Right renal pelvis (tissue), 4 donors: ENCODE measurements at regions not wholly inside any gene's neighbourhood (a gene's known extent, or its start where the extent isn't known, plus 50 kb on each side); places are given as distances from the start of the nearest gene placed in this dataset.
"Not testable (repeated sequence)": the region's sequence is repeated elsewhere in the genome, so short reads cannot be mapped to it uniquely, and the experiment has no call there.

Experiments used
- DNase-seq, 4 donors: peaks; one replicate each; pipeline ENCODE4 v3.0.0-alpha.2; 2013; ENCODE audit warnings: low read depth in 4 of 4, low spot score in 3 of 4, missing footprints in 1 of 4

DNA sequence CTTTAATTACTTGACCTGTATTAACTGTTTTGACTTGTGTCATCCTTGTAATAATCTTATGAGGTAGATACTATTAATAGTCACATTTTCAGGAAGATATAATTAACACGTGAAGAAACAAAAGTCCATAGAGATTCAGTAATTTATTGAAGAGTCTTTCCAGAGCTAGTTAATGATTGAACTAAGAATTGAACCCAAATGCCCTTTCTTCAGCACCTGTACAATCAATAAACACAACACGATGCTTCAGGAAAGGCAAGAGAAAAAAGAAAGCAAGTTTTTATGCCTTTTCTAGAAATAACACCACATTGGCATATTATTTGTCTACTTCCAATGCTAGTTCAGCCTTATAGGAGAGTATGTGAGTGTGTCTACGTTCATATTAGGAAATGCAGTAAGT, 399.6 kb downstream of the NAF1 start:
- DNase-seq = no peak

DNA sequence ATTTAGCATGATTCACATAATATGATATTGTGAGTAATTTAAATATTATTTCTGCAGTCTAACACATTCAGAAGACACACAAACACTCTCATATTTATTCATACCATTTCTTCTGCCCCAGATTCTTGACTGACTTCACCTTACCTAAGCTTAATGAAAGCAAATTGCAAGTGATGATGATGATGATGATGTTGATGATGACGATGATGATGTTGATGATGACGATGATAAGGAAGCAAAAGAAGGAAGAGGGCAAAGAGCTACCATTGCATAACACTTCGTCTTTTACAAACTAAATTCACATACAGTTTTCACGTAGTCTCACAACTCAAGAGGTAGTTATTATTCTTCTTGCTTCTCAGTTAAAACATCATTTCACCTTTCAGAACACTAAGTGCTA, 404.7 kb downstream of the NAF1 start:
- no peak for DNase-seq

GRCh38 chr4:162740228-162740627, 426.5 kb downstream of the NAF1 start:
- not testable (repeated sequence) for DNase-seq

GRCh38 chr4:162739596-162739995, 427.1 kb downstream of the NAF1 start:
- DNase-seq = not testable (repeated sequence)

DNA sequence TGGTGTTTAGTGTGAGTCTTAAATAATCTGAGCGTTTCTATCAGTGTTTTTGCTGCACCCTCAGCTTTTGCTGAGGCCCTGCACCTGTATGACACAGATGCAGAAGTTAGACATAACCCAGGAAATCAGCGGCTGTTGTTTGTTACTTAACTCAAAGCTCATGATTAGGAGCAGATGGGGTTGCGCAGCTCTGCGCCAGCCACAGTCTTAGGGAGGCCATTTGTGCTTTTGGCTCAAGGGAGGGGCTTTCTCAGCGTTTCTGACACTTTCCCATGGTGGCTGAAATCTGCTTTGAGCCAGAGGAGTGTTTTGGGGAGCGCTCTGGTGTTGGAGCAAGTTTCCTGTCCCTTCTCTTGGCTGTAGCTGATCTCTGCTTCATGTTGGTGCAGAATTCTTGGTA, 433.8 kb downstream of the NAF1 start:
- DNase-seq = no peak

DNA sequence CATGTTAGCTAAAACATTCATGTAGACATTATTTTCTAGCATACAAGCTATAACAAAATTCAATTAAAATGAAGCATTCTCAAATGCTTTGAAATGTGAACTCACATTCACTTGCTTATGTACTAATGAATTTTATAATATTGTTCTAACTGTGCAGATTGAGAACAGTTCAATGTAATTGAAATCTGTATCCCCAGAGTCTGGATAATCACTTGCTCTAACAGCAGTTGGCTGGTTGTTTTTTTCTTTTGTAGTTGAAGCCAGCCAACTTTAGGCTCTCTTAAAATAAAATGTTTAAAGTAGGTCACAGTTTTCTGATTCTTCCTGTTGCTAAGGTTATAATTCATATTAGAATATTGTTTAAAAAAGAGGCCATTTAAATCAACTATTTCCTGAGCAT, 438.9 kb downstream of the NAF1 start:
- no peak for DNase-seq

DNA sequence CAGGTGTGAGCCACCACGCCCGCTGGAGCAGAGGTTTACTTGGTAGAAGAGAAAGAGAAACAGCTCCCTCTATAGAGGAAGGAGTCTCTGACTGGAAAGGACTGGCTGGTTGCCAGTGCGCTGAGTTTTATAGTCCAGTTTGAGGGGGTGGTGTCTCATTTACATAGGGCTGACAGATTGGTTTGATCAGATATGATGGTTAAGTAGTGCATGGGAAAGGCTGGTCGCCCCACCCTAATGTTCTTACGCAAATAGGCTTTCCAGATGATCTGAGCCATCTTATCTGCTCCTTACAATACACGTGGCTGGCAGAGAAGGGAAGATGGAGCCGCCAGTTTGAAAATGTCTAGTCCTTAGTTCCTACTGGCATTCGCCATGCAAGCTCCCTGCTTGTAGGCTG, 439.5 kb downstream of the NAF1 start:
- DNase-seq = no peak

DNA sequence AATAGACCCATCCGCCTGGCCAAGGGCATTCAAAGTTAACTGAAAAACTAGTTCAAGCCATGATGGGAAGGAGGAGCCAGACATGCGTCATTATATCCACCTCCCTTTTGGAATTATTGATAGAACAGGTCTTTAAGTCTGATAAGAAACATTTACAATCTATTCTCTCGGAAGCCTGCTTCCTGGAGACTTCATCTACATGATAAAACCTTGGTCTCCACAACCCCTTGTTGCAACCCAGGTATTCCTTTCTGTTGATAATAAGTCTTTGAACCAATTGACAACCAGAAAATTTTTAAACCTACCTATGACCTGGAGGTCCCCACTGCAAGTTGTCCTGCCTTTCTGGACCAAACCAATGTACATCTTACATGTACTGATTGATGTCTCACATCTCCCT, 451.3 kb downstream of the NAF1 start:
- no peak for DNase-seq

DNA sequence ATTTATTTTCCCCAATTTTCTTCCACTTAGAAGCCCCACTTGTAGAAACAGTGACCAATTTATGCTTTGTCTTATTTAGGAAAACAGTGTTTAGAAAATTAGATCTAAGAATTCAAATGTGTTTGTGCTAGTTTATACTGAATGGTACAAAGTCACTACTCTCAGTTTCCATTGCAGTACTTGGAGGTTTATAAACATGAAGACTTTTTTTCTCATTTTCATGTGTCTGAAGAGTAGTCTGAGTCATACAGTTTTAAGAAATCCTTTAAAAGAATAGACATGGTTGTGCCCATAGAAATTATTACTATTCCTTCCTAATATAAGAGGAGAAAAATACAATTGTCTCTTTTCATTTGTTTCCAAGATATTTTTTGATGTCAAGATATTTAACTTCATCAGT, 458.7 kb downstream of the NAF1 start:
- no peak for DNase-seq

DNA sequence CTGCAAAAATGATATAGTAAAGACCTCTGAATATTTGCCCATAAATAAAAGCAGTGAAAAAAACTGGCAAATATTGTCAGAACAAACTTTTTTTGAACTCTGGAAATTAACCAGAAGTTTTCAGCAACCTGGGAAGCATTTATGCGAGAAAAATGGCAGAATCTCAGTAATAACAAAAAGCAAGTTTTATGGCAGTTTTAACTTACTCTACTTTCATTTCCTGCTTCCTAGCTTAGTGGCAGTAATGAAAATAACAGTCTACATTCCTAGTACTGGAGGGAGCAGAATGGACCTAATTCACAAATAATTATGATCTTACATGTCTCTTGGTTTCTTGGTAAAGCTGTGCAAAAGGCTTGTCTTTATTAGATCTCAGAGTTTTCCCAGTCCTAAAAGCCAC, 460.1 kb downstream of the NAF1 start:
- no peak for DNase-seq

GRCh38 chr4:162706051-162706450, 460.6 kb downstream of the NAF1 start:
- no peak for DNase-seq

DNA sequence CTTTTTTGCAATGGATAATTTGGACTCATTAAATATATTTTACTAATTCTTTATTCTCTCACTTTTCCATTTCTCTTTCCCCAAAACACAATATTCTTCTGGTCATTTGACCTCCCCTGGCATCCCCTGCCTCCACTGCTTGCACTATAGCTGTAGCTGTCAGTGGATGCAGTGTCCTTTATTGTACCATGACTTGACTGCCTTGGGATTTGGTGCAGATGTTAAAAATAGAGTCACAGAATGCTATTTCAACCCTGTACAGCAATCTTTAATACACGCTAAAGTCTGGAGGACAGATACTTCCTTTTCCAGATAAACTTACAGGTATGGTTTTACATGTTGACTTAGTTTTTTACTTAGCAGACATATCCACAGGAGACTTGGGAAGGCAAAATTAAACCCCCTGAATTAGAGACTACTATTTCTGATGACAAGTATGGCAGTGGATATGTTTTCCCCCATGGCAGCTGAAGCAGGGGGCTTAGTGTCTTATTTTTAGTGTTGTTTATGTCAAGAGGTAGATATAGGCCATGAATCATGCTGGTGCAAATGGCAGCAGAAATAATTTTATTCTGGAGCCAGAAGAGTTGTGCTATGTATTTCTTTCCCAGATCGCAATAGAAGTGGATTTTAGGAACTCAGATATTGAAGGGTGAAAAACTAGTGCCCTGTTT, 461.4 kb downstream of the NAF1 start:
- DNase-seq = no peak

DNA sequence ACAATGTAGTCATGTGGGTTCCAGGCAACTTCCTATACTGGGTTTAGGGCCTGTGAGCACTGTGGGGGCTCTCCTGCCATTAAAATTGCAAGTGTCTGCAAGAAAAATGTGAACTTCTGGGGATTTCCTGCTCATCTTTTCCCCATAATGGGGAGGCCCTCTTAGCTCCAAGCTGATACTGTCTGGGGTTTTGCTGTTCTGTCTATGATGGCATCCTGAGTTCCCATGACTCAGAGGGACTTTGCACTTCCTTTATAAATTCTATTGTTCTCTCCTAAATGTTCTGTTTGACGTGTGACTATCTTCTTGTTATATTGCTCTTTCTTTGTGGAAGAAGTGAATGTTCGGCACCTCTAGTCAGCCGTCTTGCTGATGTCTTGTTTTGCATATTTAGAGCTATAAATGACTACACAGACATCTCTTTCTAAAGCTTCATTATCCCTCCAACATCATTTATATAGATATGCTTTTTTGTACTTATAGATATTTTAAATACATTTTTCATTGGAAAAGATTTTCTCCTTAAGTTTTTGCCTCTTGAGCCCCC, 465.8 kb downstream of the NAF1 start:
- DNase-seq = no peak

GRCh38 chr4:162700358-162700757, 466.3 kb downstream of the NAF1 start:
- no peak for DNase-seq

DNA sequence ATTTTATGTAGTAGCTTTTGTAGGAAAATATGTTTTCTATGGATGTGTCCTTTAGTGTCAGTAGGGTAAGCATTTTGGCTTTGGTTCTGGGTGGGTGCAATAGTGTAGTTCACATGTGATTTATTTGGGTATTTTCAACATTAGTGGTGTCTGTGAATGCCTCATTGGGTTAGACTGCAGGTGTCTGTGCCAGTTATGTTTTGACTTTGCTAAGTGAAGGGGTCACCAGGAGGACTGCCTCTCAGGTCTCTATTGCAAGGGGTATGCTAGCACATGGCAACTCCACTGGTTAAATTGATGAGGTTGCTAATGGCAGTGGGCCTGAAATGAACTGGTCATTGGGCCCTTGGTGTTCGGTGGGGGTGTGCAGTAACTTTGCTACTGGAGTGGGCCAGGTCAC, 467.1 kb downstream of the NAF1 start:
- no peak for DNase-seq

GRCh38 chr4:162685410-162685809, 481.3 kb downstream of the NAF1 start:
- no peak for DNase-seq

DNA sequence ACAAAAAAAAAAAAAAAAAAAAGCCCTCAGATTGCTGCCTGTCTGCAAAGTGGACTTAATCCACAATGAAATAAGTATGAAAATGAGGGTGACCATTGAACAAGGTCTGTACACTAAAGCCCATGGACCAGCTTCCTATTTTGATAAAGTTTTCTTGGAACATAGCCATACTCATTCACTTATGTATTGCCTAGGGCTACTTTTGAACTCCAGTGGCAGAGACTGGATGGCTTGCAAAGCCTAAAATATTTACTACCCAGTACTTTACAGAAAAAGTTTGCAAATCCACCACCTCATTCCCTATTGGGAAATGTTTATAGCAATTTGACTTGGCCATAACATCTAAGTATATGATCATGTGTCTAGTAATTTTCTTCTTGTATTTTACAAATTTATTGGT, 481.7 kb downstream of the NAF1 start:
- DNase-seq = no peak

- no peak for DNase-seq
Observed at GRCh38 chr4:162684371-162684700, 482.4 kb downstream of the NAF1 start.

- DNase-seq = no peak
Observed at GRCh38 chr4:162683659-162684370, 482.9 kb downstream of the NAF1 start.

DNA sequence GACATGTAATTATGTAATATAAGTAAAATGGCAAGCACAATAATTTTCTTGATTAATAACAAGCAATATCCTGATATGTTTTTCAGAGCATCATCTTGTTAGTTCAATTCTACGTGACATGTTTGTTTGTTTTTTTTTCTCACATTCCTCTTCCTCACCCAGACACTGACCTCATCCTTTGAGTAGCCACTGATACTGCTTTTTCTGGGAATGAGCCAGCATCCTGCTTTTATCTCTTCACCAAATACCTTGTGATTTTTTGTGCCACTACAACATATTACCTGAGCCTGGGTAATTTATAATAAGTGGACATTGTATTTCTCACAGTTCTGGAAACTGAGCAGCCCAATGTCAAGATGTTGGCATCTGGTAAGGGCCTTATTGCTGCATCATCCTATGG, 484.0 kb downstream of the NAF1 start:
- no peak for DNase-seq

DNA sequence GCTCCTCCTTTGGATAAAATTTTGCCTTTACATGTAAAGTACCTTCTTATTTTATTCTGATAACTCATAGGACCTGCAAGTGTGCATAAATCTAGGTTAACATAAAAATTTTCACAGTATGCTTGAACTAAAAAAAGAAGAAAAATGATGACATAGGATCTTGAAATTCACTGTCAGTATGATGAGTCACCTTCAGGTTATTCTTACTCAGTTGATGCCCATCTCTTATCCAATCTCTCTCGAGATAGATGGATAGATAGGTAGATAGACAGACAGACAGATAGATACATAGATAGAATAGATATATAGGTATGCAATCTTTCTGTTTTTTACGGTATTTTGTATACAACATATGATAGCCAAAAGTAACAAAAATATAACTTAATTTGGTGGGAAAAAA, 485.5 kb downstream of the NAF1 start:
- no peak for DNase-seq

DNA sequence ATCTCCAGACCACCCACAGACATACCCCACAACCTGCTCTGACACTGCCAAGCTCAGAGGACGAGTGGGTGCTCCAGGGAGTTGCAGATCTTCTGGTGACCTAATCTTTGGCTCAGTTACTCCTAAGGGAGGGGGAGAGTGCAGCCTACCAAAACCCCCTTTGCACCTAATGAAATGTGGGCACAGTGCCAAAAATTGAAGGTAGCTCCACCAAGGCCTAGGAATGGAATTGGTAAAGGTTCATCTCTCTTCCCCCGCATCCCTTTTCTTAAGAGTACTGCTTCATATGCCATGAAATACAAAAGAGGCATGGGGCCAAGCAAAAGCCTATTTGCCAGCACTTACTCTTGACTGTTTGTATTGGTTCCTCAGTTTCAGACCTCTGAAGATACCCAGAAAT, 491.0 kb downstream of the NAF1 start:
- no peak for DNase-seq
